Lower leg skin (tissue), 3 donors: ENCODE measurements at regions not wholly inside any gene's neighbourhood (a gene's known extent, or its start where the extent isn't known, plus 50 kb on each side); places are given as distances from the start of the nearest gene placed in this dataset.

ENCODE experiments used
- CTCF ChIP-seq, 3 donors: fragments of 450-650 bp; IDR thresholded peaks; one replicate each; pipeline ENCODE4 v1.5.1; 2016; ENCODE audit warnings: antibody characterized with exemption in 3 of 3, mild to moderate bottlenecking in 3 of 3, moderate library complexity in 2 of 3
- POLR2A ChIP-seq, 2 donors: fragments of 450-650 bp; IDR thresholded peaks; one replicate each; pipeline ENCODE4 v1.6.1; 2016 to 2017; ENCODE audit warnings: antibody characterized with exemption in 2 of 2, mild to moderate bottlenecking in 1 of 2, moderate library complexity in 1 of 2

GRCh38 chr12:130083002-130083401 lies 79.3 kb upstream of the FZD10 start:
- TF ChIP-seq CTCF (IDR thresholded peaks at IDR 0.05) (no peak), POLR2A (IDR thresholded peaks at IDR 0.05) (no peak)
